K562 (cell line): ENCODE measurements at regions not wholly inside any gene's neighbourhood (a gene's known extent, or its start where the extent isn't known, plus 50 kb on each side); places are given as distances from the start of the nearest gene placed in this dataset.

ENCODE experiments used
- HBP1 ChIP-seq: fragments of 450-650 bp; formaldehyde crosslinking; IDR thresholded peaks from 2 replicates; pipeline ENCODE4 v1.4.0; 2022; ENCODE audit warnings: missing genetic modification characterization
- LEF1 ChIP-seq: fragments of 450-650 bp; IDR thresholded peaks from 2 replicates; pipeline ENCODE4 v1.6.1; 2016; ENCODE audit warnings: mild to moderate bottlenecking
- MYNN ChIP-seq, 2 experiments: sonication (generic); formaldehyde crosslinking in 1 of 2; IDR thresholded peaks; 2 replicates each; pipeline versions ENCODE4 v1.5.0 to v1.6.1; 2016 to 2020; ENCODE audit warnings: antibody characterized with exemption in 1 of 2, missing genetic modification reagents in 1 of 2
- POLR3A ChIP-seq: IDR thresholded peaks from 2 replicates; pipeline ENCODE4 v1.6.1; 2011; ENCODE audit warnings: borderline replicate concordance, mild to moderate bottlenecking, moderate library complexity; ENCODE audit not compliant: insufficient read length, insufficient read depth; ENCODE audit errors: extremely low read depth
- THRA ChIP-seq: fragments of 450-650 bp; IDR thresholded peaks from 2 replicates; pipeline ENCODE4 v1.6.1; 2017; ENCODE audit warnings: mild to moderate bottlenecking, moderate library complexity
- ZBED1 ChIP-seq: IDR thresholded peaks from 2 replicates; pipeline ENCODE4 v1.6.1; 2014
- ZEB2 ChIP-seq: fragments of 450-650 bp; IDR thresholded peaks from 2 replicates; pipeline ENCODE4 v1.6.1; 2016
- TF ChIP-seq, protein P1 (sequence below): sonication (generic); formaldehyde crosslinking; IDR thresholded peaks from 2 replicates; pipeline ENCODE4 v1.4.0; 2020; ENCODE audit warnings: mild to moderate bottlenecking, missing genetic modification reagents

DNA sequence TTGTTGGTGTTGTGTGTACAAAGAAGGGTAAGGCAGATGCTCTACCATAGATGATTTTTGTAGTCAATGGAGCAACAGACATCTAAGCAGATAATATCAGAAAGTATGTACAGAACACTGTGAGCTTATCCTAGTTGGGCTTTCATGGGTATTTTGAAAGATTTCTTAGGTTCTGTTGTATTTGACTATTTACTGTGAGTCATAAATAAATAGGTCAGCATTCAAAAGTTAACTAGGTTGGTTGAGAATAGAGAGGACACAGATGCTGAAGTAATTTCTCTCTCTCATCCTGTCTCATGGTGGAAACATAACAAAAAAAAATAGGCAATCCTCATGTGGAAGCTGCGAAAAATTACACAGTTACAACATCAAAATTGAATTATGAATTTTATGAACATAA is 413.5 kb downstream of the CCDC91 start (continued):
- TF ChIP-seq, protein P1, sequence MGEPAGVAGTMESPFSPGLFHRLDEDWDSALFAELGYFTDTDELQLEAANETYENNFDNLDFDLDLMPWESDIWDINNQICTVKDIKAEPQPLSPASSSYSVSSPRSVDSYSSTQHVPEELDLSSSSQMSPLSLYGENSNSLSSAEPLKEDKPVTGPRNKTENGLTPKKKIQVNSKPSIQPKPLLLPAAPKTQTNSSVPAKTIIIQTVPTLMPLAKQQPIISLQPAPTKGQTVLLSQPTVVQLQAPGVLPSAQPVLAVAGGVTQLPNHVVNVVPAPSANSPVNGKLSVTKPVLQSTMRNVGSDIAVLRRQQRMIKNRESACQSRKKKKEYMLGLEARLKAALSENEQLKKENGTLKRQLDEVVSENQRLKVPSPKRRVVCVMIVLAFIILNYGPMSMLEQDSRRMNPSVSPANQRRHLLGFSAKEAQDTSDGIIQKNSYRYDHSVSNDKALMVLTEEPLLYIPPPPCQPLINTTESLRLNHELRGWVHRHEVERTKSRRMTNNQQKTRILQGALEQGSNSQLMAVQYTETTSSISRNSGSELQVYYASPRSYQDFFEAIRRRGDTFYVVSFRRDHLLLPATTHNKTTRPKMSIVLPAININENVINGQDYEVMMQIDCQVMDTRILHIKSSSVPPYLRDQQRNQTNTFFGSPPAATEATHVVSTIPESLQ = no peak
- TF ChIP-seq ZBED1 (no peak), LEF1 (no peak), THRA (no peak), ZEB2 (no peak), POLR3A (no peak), HBP1 (CRISPR knock-in tag) (no peak), MYNN (IDR thresholded peaks at IDR 0.05) (no peak), MYNN (CRISPR knock-in tag; IDR thresholded peaks at IDR 0.05) (no peak)
